Adrenal gland (tissue), 9 donors: ENCODE measurements at regions not wholly inside any gene's neighbourhood (a gene's known extent, or its start where the extent isn't known, plus 50 kb on each side); places are given as distances from the start of the nearest gene placed in this dataset.

Experiments
- DNase-seq, 7 donors: peaks; one replicate each; pipeline ENCODE4 v3.0.0-alpha.2; 2019 to 2020
- H3K27ac ChIP-seq, 5 donors: fragments of 200-600 bp; sonication (generic) in 4 of 5; 1 replicate in 3 of 5; 2 replicates in 2 of 5; pipeline versions ENCODE4 v1.5.1 to v1.8.0; 2016 to 2020; ENCODE audit warnings: mild to moderate bottlenecking in 1 of 5
- H3K27me3 ChIP-seq: fragments of 200-600 bp; 2 replicates; pipeline ENCODE4 v1.8.0; 2021
- H3K36me3 ChIP-seq, 2 donors: fragments of 200-600 bp; replicated peaks in 1 of 2; 1 replicate in 1 of 2; 2 replicates in 1 of 2; pipeline versions ENCODE4 v1.5.1 to v1.8.0; 2018 to 2022
- H3K4me1 ChIP-seq, 2 donors: fragments of 200-600 bp; replicated peaks in 1 of 2; 1 replicate in 1 of 2; 2 replicates in 1 of 2; pipeline versions ENCODE4 v1.5.1 to v1.8.0; 2018 to 2021
- H3K4me3 ChIP-seq, 4 donors: fragments of 200-600 bp; sonication (generic) in 3 of 4; one replicate each; pipeline ENCODE4 v1.5.1; 2016 to 2018
- H3K9me3 ChIP-seq, 3 donors: fragments of 200-600 bp; sonication (generic) in 1 of 3; replicated peaks in 1 of 3; 1 replicate in 2 of 3; 2 replicates in 1 of 3; pipeline versions ENCODE4 v1.5.1 to v1.8.0; 2016 to 2021
- CTCF ChIP-seq, 6 experiments: fragments of 450-650 bp in 4 of 6; fragments of 200-600 bp in 2 of 6; sonication (generic) in 1 of 6; IDR thresholded peaks; 1 replicate in 5 of 6; 2 replicates in 1 of 6; pipeline versions ENCODE4 v1.5.1 to v1.8.0; 2016 to 2021; ENCODE audit warnings: antibody characterized with exemption in 6 of 6, mild to moderate bottlenecking in 2 of 6, moderate library complexity in 1 of 6
- POLR2A ChIP-seq, 2 donors: fragments of 450-650 bp; IDR thresholded peaks; one replicate each; pipeline ENCODE4 v1.6.1; 2017; ENCODE audit warnings: antibody characterized with exemption in 2 of 2, mild to moderate bottlenecking in 2 of 2, moderate library complexity in 1 of 2
- WGBS, 4 donors: extraction: QIAGEN DNeasy Blood & Tissue Kit in 2 of 4; methylation state at CpG; one replicate each; pipeline versions ENCODE4 v1.1.5 to v1.1.7; 2013 to 2017; 5-methylcytosine and 5-hydroxymethylcytosine counted together
- intact Hi-C, 2 donors: fragments of 100-400 bp; cut with DNase I; formaldehyde crosslinking; loops; one replicate each; pipeline versions ENCODE4 v1.14.1 to v1.15.0; 2022 to 2023
- donor health status: healthy with polysubstance abuse.
- donor health status: Bipolar disorder and iron deficiency.
- donor health status: DM: yes; HTN: yes; CAD: no.
- donor health status: DM: no; HTN: no; CAD: no.
- donor health status: DM: no; HTN: no; CAD: no.

- DNase-seq, result no peak
- Histone ChIP-seq H3K36me3 (no peaks in the 10 kb centered on the region), H3K4me3 (no peak overlapping the region), H3K27ac (no peak overlapping the region), H3K4me1 (no peaks in the 10 kb centered on the region), H3K27me3 (no peaks in the 10 kb centered on the region), H3K9me3 (peaks cover 0 to 5% (median 0%) of the 10 kb centered on the region in 3 donors)
- TF ChIP-seq CTCF (IDR thresholded peaks at IDR 0.05) (no peak), POLR2A (IDR thresholded peaks at IDR 0.05) (no peak)
- intact Hi-C loops, result no loop called here
Observed at GRCh38 chr7:15143936-15144335, 241.4 kb upstream of the DGKB start.

- H3K27me3 ChIP-seq, result no peaks in the 10 kb centered on the region
- no peak overlapping the region for H3K27ac ChIP-seq
- no peak for TF ChIP-seq CTCF (IDR thresholded peaks at IDR 0.05)
- TF ChIP-seq POLR2A (IDR thresholded peaks at IDR 0.05), result no peak
- intact Hi-C loops, result no loop called here
- no peaks in the 10 kb centered on the region for H3K4me1 ChIP-seq
- 74 to 84% (median 81%) methylated on average over 3 of the region's 3 CpGs for WGBS, 4 donors
- peaks cover 0 to 5% (median 0%) of the 10 kb centered on the region in 3 donors for H3K9me3 ChIP-seq
- DNase-seq, result no peak
- no peak overlapping the region for H3K4me3 ChIP-seq
- no peaks in the 10 kb centered on the region for H3K36me3 ChIP-seq
Observed at GRCh38 chr7:15143121-15143520, 240.6 kb upstream of the DGKB start.

- WGBS, 4 donors, result 83 to 91% (median 87%) methylated on average over 2 of the region's 2 CpGs
- no peak overlapping the region for H3K4me3 ChIP-seq
Observed at GRCh38 chr7:15140431-15140830, 237.9 kb upstream of the DGKB start.

GRCh38 chr7:15131661-15132060 lies 229.1 kb upstream of the DGKB start:
- Histone ChIP-seq H3K36me3 (no peaks in the 10 kb centered on the region), H3K4me1 (no peaks in the 10 kb centered on the region), H3K27ac (no peak overlapping the region), H3K27me3 (no peaks in the 10 kb centered on the region), H3K4me3 (no peak overlapping the region), H3K9me3 (no peaks in the 10 kb centered on the region)
- 68 to 93% (median 76%) methylated on average over 1 of the region's 1 CpG for WGBS, 4 donors
- TF ChIP-seq POLR2A (IDR thresholded peaks at IDR 0.05) (no peak), CTCF (IDR thresholded peaks at IDR 0.05) (no peak)
- intact Hi-C loops, result no loop called here
- DNase-seq, result no peak

More at GRCh38 chr7:15140431-15140830, 237.9 kb upstream of the DGKB start:
- H3K27me3 ChIP-seq, result no peaks in the 10 kb centered on the region
- no peaks in the 10 kb centered on the region for H3K36me3 ChIP-seq
- peaks cover 0 to under 1% (median 0%) of the 10 kb centered on the region in 3 donors for H3K9me3 ChIP-seq
- DNase-seq, result no peak
- TF ChIP-seq CTCF (IDR thresholded peaks at IDR 0.05) (no peak), POLR2A (IDR thresholded peaks at IDR 0.05) (no peak)
- H3K27ac ChIP-seq, result no peak overlapping the region
- no peaks in the 10 kb centered on the region for H3K4me1 ChIP-seq
- intact Hi-C loops, result no loop called here
